ENCODE measurements at regions not wholly inside any gene's neighbourhood (a gene's known extent, or its start where the extent isn't known, plus 50 kb on each side); places are given as distances from the start of the nearest gene placed in this dataset.

DNA sequence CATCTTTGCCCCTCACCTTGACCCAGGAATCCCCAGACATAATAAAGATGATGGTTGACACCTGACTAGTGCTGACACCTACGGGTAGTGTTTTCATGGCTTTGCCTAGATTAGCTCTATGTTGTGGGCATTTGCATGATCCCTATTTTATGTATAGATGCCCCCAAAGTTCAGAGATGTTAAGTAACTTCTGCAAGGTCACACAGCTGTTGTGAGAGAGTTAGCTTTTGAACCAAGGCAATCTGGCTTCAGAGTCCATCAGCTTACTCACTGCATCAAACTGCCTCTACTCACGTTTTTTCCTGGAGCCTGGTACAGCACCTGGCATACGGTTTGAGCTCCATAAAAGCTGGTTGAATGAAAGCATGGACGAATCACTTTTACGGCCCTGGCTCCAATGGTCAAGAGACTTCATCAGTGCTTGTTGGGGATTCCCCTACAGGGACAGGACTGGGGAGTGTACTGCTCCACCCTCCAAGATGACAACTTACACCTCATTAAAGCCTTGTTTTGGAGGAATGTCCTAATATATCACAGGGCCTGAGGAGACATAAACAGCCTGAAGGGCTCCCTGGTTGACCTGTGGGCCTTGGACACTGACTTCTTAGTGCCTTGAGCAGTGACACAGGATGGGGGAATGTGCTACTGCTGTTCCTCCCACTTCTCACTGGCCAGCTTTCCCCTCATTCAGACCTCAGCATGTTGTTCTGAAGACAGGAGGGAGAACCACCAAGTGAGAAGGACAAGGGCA is 193.2 kb upstream of the ASIC2 start:
- TF ChIP-seq CTCF (conservative IDR thresholded peaks at IDR 0.05): no peak
- TF ChIP-seq ZFX (IDR thresholded peaks at IDR 0.05): no peak
- H3K27ac ChIP-seq: no peak overlapping the region

DNA sequence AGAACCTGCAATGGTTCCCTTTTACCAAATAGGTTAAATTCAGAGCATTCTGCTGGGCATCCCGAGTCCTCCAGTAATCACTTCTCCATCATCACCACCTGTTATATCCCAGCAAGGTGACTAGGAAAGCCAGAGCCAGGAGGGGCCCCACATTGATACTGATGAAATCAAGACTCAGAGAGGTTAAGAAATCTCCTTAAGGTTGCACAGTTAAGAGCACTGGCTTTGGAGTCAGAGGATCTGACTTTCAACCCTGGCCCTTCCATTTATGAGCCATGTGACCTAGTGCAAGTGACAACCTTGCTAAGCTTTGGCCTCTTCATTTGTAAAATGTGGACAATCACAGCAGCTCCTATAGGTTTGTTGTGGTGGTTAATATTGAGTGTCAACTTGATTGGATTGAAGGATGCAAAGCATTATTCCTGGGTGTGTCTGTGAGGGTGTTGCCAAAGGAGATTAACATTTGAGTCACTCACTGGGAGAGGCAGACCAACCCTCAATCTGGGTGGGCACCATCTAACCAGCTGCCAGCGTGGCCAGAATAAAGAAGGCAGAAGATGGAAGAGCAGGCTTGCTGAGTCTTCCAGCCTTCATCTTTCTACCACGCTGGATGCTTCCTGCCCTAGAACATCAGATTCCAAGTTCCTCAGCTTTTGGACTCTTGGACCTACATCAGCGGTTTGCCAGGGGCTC is 194.2 kb upstream of the ASIC2 start:
- no peak overlapping the region for H3K27ac ChIP-seq
- no peak for TF ChIP-seq CTCF (conservative IDR thresholded peaks at IDR 0.05)
- no peak for TF ChIP-seq ZFX (IDR thresholded peaks at IDR 0.05)

- no peak overlapping the region for H3K27ac ChIP-seq
- TF ChIP-seq ZFX (IDR thresholded peaks at IDR 0.05) (no peak), CTCF (conservative IDR thresholded peaks at IDR 0.05) (no peak)
Measured at GRCh38 chr17:33491871-33492481, 198.9 kb upstream of the ASIC2 start.

GRCh38 chr17:33492731-33493265 is 199.7 kb upstream of the ASIC2 start:
- H3K27ac ChIP-seq: no peak overlapping the region
- TF ChIP-seq CTCF (conservative IDR thresholded peaks at IDR 0.05) (no peak), ZFX (IDR thresholded peaks at IDR 0.05) (no peak)

- no peak overlapping the region for H3K27ac ChIP-seq
- no peak for TF ChIP-seq ZFX (IDR thresholded peaks at IDR 0.05)
- no peak for TF ChIP-seq CTCF (conservative IDR thresholded peaks at IDR 0.05)
Measured at GRCh38 chr17:33493566-33493965, 200.5 kb upstream of the ASIC2 start.

DNA sequence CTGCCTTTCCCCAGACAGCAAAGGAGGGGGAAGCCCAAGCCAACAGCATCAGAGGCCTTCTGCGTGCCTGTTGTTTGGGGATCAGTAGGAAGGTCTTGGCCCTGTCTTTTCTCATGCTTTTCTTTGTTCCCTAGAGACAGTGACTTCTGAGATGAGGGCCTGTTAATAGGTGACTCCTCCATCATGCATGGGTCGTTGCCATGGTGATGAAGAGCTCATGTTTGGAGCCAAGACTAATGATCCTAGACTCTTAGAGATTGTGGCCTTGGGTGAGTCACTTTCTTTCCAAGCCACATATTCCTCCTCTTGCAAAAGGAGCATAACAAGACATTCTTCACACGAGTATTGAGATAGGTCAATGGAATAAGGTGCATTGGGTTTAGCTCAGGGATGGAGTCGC is 201.1 kb upstream of the ASIC2 start:
- TF ChIP-seq ZFX (IDR thresholded peaks at IDR 0.05): no peak
- no peak for TF ChIP-seq CTCF (conservative IDR thresholded peaks at IDR 0.05)
- no peak overlapping the region for H3K27ac ChIP-seq

GRCh38 chr17:33497623-33498022 is 204.5 kb upstream of the ASIC2 start:
- TF ChIP-seq ZFX (IDR thresholded peaks at IDR 0.05): no peak
- no peak for TF ChIP-seq CTCF (conservative IDR thresholded peaks at IDR 0.05)
- H3K27ac ChIP-seq: no peak overlapping the region
